Natural killer cell (primary cell): ENCODE measurements at regions not wholly inside any gene's neighbourhood (a gene's known extent, or its start where the extent isn't known, plus 50 kb on each side); places are given as distances from the start of the nearest gene placed in this dataset.

ENCODE experiments used
- ATAC-seq, 3 donors: fragments of 150-1000 bp in 2 of 3; fragments of 200-7000 bp in 1 of 3; cut with Tn5 transposase; 1 replicate in 1 of 3; 2 replicates in 2 of 3; pipeline ENCODE4 v1.10.0; 2021; ENCODE audit warnings: mild to moderate bottlenecking in 2 of 3, moderate library complexity in 2 of 3
- DNase-seq, 2 donors: peaks; one replicate each; pipeline versions ENCODE4 v3.0.0 to v3.0.0-alpha.2; 2013 to 2021; ENCODE audit warnings: mixed read lengths in 1 of 2
- H3K27ac ChIP-seq: one replicate; pipeline ENCODE4 v1.5.1; 2013; ENCODE audit warnings: mild to moderate bottlenecking, low read length
- H3K27me3 ChIP-seq: one replicate; pipeline ENCODE4 v1.6.1; 2013; ENCODE audit warnings: low read length; ENCODE audit not compliant: control insufficient read depth, insufficient read depth
- H3K36me3 ChIP-seq: one replicate; pipeline ENCODE4 v1.6.1; 2013; ENCODE audit warnings: low read length; ENCODE audit not compliant: control insufficient read depth, insufficient read depth
- H3K4me1 ChIP-seq: one replicate; pipeline ENCODE4 v1.6.1; 2013; ENCODE audit warnings: low read length; ENCODE audit not compliant: control insufficient read depth, insufficient read depth
- H3K4me3 ChIP-seq: one replicate; pipeline ENCODE4 v1.5.1; 2013; ENCODE audit warnings: low read length
- H3K9me3 ChIP-seq: one replicate; pipeline ENCODE4 v1.6.1; 2013; ENCODE audit warnings: low read length; ENCODE audit not compliant: control insufficient read depth, insufficient read depth
- H3K27ac Mint-ChIP-seq, 2 donors: one replicate each; pipeline ENCODE4 v1.8.0; 2022; ENCODE audit warnings: mild to moderate bottlenecking in 2 of 2, mixed read lengths in 2 of 2, moderate library complexity in 1 of 2
- H3K27me3 Mint-ChIP-seq, 2 donors: one replicate each; pipeline ENCODE4 v1.8.0; 2022; ENCODE audit warnings: low read depth in 2 of 2, mixed read lengths in 2 of 2
- H3K36me3 Mint-ChIP-seq: one replicate; pipeline ENCODE4 v1.8.0; 2022; ENCODE audit warnings: mixed read lengths
- H3K4me1 Mint-ChIP-seq, 2 donors: one replicate each; pipeline ENCODE4 v1.8.0; 2022; ENCODE audit warnings: mixed read lengths in 2 of 2
- H3K4me3 Mint-ChIP-seq: one replicate; pipeline ENCODE4 v1.8.0; 2022; ENCODE audit warnings: mild to moderate bottlenecking, moderate library complexity, mixed read lengths
- H3K9me3 Mint-ChIP-seq, 2 donors: one replicate each; pipeline ENCODE4 v1.8.0; 2022; ENCODE audit warnings: mixed read lengths in 2 of 2
- CTCF ChIP-seq: fragments of 200-600 bp; IDR thresholded peaks from one replicate; pipeline ENCODE4 v1.8.0; 2022; ENCODE audit warnings: antibody characterized with exemption
- WGBS: methylation state at CpG from one replicate; pipeline ENCODE4 v1.1.7; 2013; ENCODE audit warnings: missing lambda C conversion rate; ENCODE audit not compliant: insufficient coverage; 5-methylcytosine and 5-hydroxymethylcytosine counted together
- intact Hi-C: fragments of 100-400 bp; cut with micrococcal nuclease; formaldehyde crosslinking; loops from one replicate; pipeline ENCODE4 v1.14.2; 2022

- no peaks in the 10 kb centered on the region for H3K36me3 ChIP-seq
- ATAC-seq (no peak), DNase-seq (no peak)
- no peak overlapping the region for H3K4me3 ChIP-seq
- no peaks in the 10 kb centered on the region for H3K9me3 ChIP-seq
- H3K4me1 ChIP-seq = no peaks in the 10 kb centered on the region
- no peaks in the 10 kb centered on the region for H3K27me3 ChIP-seq
- no peaks in the 10 kb centered on the region for H3K36me3 Mint-ChIP-seq
- intact Hi-C loops = no loop called here
- no peak overlapping the region for H3K27ac Mint-ChIP-seq
- 51% methylated on average over 3 of the region's 3 CpGs for WGBS
- no peaks in the 10 kb centered on the region for H3K4me1 Mint-ChIP-seq
- no peak for TF ChIP-seq CTCF
- H3K27me3 Mint-ChIP-seq = peaks cover 0 to 4% of the 10 kb centered on the region in 2 donors
- H3K9me3 Mint-ChIP-seq = no peaks in the 10 kb centered on the region
- H3K4me3 Mint-ChIP-seq = no peak overlapping the region
- H3K27ac ChIP-seq = no peak overlapping the region
Measured at GRCh38 chr1:88014131-88014530, 669.9 kb upstream of the PKN2 start.

- DNase-seq = no peak
- H3K9me3 Mint-ChIP-seq = no peaks in the 10 kb centered on the region
- no peak overlapping the region for H3K4me3 Mint-ChIP-seq
Measured at GRCh38 chr1:88016947-88017346, 667.1 kb upstream of the PKN2 start.

GRCh38 chr1:88021529-88021928 is 662.5 kb upstream of the PKN2 start:
- no peak for TF ChIP-seq CTCF
- Mint-ChIP-seq H3K4me1 (no peaks in the 10 kb centered on the region), H3K27ac (no peak overlapping the region), H3K27me3 (no peaks in the 10 kb centered on the region), H3K4me3 (no peak overlapping the region), H3K9me3 (peaks cover 0 to 2% of the 10 kb centered on the region in 2 donors), H3K36me3 (no peaks in the 10 kb centered on the region)
- no peaks in the 10 kb centered on the region for H3K27me3 ChIP-seq
- intact Hi-C loops = no loop called here
- no peaks in the 10 kb centered on the region for H3K4me1 ChIP-seq
- H3K4me3 ChIP-seq = no peak overlapping the region
- no peak for DNase-seq
- H3K9me3 ChIP-seq = no peaks in the 10 kb centered on the region
- ATAC-seq = no peak
- WGBS = 83% methylated on average over 1 of the region's 1 CpG
- no peak overlapping the region for H3K27ac ChIP-seq
- no peaks in the 10 kb centered on the region for H3K36me3 ChIP-seq

More at GRCh38 chr1:88016947-88017346, 667.1 kb upstream of the PKN2 start:
- Mint-ChIP-seq H3K36me3 (no peaks in the 10 kb centered on the region), H3K27me3 (no peaks in the 10 kb centered on the region), H3K4me1 (no peaks in the 10 kb centered on the region), H3K27ac (no peak overlapping the region)
- H3K4me3 ChIP-seq = no peak overlapping the region
- no peak overlapping the region for H3K27ac ChIP-seq
- WGBS = 70% methylated on average over 3 of the region's 3 CpGs
- intact Hi-C loops = no loop called here
- no peaks in the 10 kb centered on the region for H3K36me3 ChIP-seq
- H3K9me3 ChIP-seq = no peaks in the 10 kb centered on the region
- H3K4me1 ChIP-seq = no peaks in the 10 kb centered on the region
- ATAC-seq = no peak
- no peaks in the 10 kb centered on the region for H3K27me3 ChIP-seq
- no peak for TF ChIP-seq CTCF

GRCh38 chr1:88022516-88022915 is 661.6 kb upstream of the PKN2 start:
- DNase-seq (no peak), ATAC-seq (peak in 1 of 3 donors; percentile 52)
- Mint-ChIP-seq H3K27ac (no peak overlapping the region), H3K4me3 (no peak overlapping the region), H3K27me3 (no peaks in the 10 kb centered on the region), H3K36me3 (no peaks in the 10 kb centered on the region), H3K4me1 (no peaks in the 10 kb centered on the region), H3K9me3 (peaks cover under 1 to 2% of the 10 kb centered on the region in 2 donors)
- Histone ChIP-seq H3K36me3 (no peaks in the 10 kb centered on the region), H3K4me3 (no peak overlapping the region), H3K27ac (no peak overlapping the region), H3K4me1 (no peaks in the 10 kb centered on the region), H3K27me3 (no peaks in the 10 kb centered on the region), H3K9me3 (no peaks in the 10 kb centered on the region)
- no peak for TF ChIP-seq CTCF
- intact Hi-C loops = no loop called here
- WGBS = 40% methylated on average over 4 of the region's 4 CpGs
